Activated naive CD8-positive, alpha-beta T cell treated with anti-CD3 and anti-CD28 coated beads, Interleukin-2, amount 10 ng/mL, durations not matched to agents 7 days and 5 days (primary cell): ENCODE measurements at regions not wholly inside any gene's neighbourhood (a gene's known extent, or its start where the extent isn't known, plus 50 kb on each side); places are given as distances from the start of the nearest gene placed in this dataset.

Experiments used
- ATAC-seq: fragments of 150-1000 bp; cut with Tn5 transposase; one replicate; pipeline ENCODE4 v1.10.0; 2021; ENCODE audit warnings: low read depth, moderate library complexity
- POLR2A ChIA-PET: fragments of 350-600 bp; sonication (Branson Sonifier 250); formaldehyde crosslinking; loops from one replicate; lab custom pipeline; 2021; ENCODE audit warnings: antibody characterized with exemption; lab: Charles Lee
- DNase-seq: peaks from one replicate; pipeline ENCODE4 v3.0.0; 2021
- H3K27ac Mint-ChIP-seq: one replicate; pipeline ENCODE4 v1.8.0; 2022; ENCODE audit warnings: mild to moderate bottlenecking, mixed read lengths
- H3K27me3 Mint-ChIP-seq: one replicate; pipeline ENCODE4 v1.8.0; 2022; ENCODE audit warnings: mild to moderate bottlenecking, moderate library complexity, mixed read lengths
- H3K36me3 Mint-ChIP-seq: one replicate; pipeline ENCODE4 v1.8.0; 2021; ENCODE audit warnings: mild to moderate bottlenecking, mixed read lengths
- H3K4me1 Mint-ChIP-seq: one replicate; pipeline ENCODE4 v1.8.0; 2021; ENCODE audit warnings: mixed read lengths
- H3K4me3 Mint-ChIP-seq: one replicate; pipeline ENCODE4 v1.8.0; 2022; ENCODE audit warnings: mild to moderate bottlenecking, moderate library complexity, mixed read lengths
- H3K9me3 Mint-ChIP-seq: one replicate; pipeline ENCODE4 v1.8.0; 2021; ENCODE audit warnings: mixed read lengths

DNA sequence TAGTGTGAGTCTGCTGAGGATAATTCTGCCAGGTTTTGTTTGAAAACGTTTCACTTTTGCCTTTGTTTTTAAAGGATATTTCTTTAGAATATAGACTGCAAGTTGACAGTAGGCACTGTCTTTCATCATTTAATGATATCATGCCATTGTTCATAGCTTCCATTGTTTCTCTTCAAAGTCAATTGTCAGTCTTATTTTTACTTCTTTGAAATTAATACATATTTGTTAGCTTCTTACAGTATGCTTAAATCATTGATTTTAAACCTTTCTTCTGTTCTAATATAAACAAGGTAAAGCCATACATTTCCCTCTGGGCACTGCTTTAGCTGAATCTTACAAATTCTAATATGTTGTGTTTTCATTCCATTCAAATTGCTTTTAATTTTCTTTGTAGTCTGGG lies 62.3 kb upstream of the PARVA start:
- peaks cover 5% of the 10 kb centered on the region for H3K9me3 Mint-ChIP-seq
- H3K4me1 Mint-ChIP-seq, result peaks cover 4% of the 10 kb centered on the region
- no peak overlapping the region for H3K27ac Mint-ChIP-seq
- H3K36me3 Mint-ChIP-seq, result no peaks in the 10 kb centered on the region
- H3K4me3 Mint-ChIP-seq, result no peak overlapping the region
- DNase-seq, result no peak
- POLR2A ChIA-PET, result no interaction called here
- no peak for ATAC-seq
- peaks cover 9% of the 10 kb centered on the region for H3K27me3 Mint-ChIP-seq

DNA sequence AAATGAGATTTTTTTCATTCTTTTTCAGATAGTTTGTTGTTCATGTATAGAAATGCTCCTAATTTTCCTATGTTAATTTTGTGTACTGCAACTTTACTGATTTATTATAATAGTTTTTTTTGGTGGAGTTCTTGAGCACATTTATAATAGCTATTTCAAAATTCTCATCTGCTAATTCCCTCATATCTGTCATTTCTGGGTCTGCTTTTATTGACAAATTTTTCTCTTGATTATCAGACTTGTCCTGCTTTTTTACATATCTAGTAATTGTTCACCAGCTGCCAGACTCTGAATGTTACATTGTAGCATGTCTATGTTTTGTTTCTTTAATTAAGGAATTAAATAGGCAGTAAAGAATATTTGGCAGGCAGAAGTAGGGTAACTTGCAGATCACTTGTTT lies 60.9 kb upstream of the PARVA start:
- peaks cover 9% of the 10 kb centered on the region for H3K4me1 Mint-ChIP-seq
- POLR2A ChIA-PET, result no interaction called here
- no peak overlapping the region for H3K27ac Mint-ChIP-seq
- no peak overlapping the region for H3K4me3 Mint-ChIP-seq
- no peaks in the 10 kb centered on the region for H3K36me3 Mint-ChIP-seq
- DNase-seq, result no peak
- H3K27me3 Mint-ChIP-seq, result peaks cover 4% of the 10 kb centered on the region
- ATAC-seq, result no peak
- peaks cover 5% of the 10 kb centered on the region for H3K9me3 Mint-ChIP-seq

DNA sequence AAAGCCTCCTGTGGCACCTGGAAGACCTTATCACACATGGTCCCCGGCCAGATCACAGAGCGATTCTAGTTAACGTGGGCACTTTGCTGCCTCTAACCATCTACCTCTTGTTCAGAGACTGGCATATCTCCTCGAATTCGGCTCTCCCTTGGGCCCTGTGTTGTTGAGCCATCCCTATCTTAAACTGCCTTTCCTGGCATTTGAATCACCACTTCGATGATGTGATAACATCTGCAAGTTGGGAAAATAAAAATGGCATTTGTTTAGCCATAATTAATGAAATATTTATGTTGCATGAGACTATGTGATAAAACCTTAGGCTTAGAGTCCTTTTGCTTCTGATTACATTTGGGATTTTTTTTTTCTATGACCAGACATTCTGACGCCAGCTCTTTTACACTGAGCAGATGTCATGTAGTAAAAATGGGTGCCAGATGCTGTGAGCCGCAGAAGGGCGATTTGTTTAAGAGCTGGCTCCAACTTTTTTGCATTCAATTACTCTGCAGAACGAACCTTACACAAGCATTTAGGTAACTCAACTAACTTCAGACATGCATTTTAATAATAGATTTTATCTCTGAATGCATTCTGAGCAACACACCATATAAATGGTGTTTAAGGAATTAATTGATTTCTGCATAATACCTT lies 58.5 kb upstream of the PARVA start:
- H3K4me1 Mint-ChIP-seq, result peaks cover 13% of the 10 kb centered on the region
- H3K9me3 Mint-ChIP-seq, result peaks cover 5% of the 10 kb centered on the region
- no peak for DNase-seq
- ATAC-seq, result no peak
- no peak overlapping the region for H3K27ac Mint-ChIP-seq
- H3K27me3 Mint-ChIP-seq, result peaks cover 4% of the 10 kb centered on the region
- H3K4me3 Mint-ChIP-seq, result no peak overlapping the region
- POLR2A ChIA-PET, result no interaction called here
- no peaks in the 10 kb centered on the region for H3K36me3 Mint-ChIP-seq

DNA sequence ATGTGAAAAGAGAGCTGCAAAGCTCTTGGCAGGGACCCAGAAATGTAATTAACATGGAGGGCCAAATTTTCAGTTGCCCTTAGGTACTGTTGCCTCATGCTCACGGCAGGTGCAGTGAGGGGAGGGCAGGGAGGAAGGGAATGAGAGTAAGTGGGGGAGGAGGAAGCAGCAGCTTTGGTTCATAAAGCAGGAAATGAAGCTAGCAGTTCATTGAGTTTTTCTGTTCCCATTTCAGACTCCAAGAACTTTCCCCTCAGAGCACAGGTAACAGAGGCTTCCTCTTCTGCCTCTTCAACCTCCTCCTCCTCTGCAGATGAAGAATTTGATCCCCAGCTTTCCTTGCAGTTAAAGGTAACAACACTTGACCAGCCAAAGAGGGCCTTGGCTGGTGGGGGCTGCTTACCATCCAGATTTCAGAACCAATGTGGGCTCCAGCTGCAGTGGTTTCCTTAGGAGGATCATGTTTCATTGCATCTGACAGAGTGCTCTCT lies 57.9 kb upstream of the PARVA start:
- POLR2A ChIA-PET, result no interaction called here
- H3K4me1 Mint-ChIP-seq, result peaks cover 15% of the 10 kb centered on the region
- H3K36me3 Mint-ChIP-seq, result no peaks in the 10 kb centered on the region
- peaks cover 5% of the 10 kb centered on the region for H3K9me3 Mint-ChIP-seq
- DNase-seq, result no peak
- no peak for ATAC-seq
- H3K27me3 Mint-ChIP-seq, result peaks cover 4% of the 10 kb centered on the region
- no peak overlapping the region for H3K27ac Mint-ChIP-seq
- no peak overlapping the region for H3K4me3 Mint-ChIP-seq

DNA sequence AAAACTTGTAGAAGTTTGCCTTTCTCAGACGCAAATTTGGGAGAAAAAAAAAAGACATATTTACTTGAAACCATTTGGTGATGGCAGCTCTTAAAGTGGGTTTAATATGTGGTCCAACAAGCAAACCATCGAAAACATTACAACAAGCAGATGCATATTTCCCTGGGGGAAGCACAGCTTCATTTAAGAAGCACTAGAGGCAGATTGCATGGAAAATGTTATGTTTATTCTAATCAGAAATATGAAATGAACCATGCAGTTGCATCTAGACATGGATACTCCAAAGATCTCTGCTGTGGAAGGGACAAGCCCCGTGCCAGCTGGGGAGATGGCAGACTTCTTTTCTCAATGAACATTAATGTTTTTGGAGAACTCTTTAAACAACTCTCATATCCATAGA lies 57.4 kb upstream of the PARVA start:
- no peak overlapping the region for H3K27ac Mint-ChIP-seq
- H3K4me3 Mint-ChIP-seq, result no peak overlapping the region
- peaks cover 4% of the 10 kb centered on the region for H3K27me3 Mint-ChIP-seq
- DNase-seq (no peak), ATAC-seq (no peak)
- H3K9me3 Mint-ChIP-seq, result peaks cover 5% of the 10 kb centered on the region
- POLR2A ChIA-PET, result no interaction called here
- H3K36me3 Mint-ChIP-seq, result no peaks in the 10 kb centered on the region
- peaks cover 15% of the 10 kb centered on the region for H3K4me1 Mint-ChIP-seq

DNA sequence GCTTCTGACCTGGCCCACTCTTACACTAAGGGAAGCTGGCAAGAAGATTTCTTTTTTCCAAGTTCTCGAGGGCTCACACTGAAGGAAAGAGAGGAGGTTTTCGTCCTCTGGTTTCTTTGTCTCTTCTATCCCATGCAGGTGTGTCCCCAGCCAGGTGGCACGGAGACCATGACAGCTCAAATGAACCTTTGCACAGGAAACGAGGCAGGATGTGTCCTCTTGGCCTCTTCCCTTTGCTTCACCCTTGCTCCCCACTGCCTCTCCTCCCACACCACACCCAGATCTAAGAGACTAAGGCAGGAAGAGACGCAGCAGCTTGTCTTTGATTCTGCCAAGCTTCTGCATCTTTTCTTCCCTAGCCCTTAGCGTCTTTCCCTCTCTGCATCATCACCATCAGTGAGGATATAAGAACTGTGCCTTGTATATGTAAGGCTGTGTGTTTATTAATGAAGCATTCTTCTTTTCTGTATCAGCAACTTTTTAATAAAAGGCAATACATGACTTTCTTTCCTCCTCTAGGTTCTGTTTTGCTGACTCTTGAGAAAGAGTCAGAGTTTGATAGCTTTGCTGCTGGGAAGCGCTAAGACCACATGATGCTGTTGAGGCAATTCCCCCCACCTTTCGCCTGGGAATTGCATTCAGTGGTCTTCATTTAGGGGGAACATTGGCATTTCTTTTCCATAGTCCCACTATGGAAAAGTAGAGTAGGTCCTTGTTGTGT lies 56.0 kb upstream of the PARVA start:
- POLR2A ChIA-PET, result no interaction called here
- Mint-ChIP-seq H3K4me1 (peaks cover 15% of the 10 kb centered on the region), H3K27me3 (peaks cover 4% of the 10 kb centered on the region), H3K9me3 (peaks cover 5% of the 10 kb centered on the region), H3K27ac (no peak overlapping the region), H3K36me3 (no peaks in the 10 kb centered on the region), H3K4me3 (no peak overlapping the region)
- DNase-seq (no peak), ATAC-seq (peak; percentile 66)

- H3K9me3 Mint-ChIP-seq, result no peaks in the 10 kb centered on the region
- H3K4me1 Mint-ChIP-seq, result peaks cover 13% of the 10 kb centered on the region
- DNase-seq, result no peak
- no peak overlapping the region for H3K27ac Mint-ChIP-seq
- POLR2A ChIA-PET, result no interaction called here
- H3K4me3 Mint-ChIP-seq, result no peak overlapping the region
- no peaks in the 10 kb centered on the region for H3K36me3 Mint-ChIP-seq
- ATAC-seq, result no peak
- peaks cover 2% of the 10 kb centered on the region for H3K27me3 Mint-ChIP-seq
Observed at GRCh38 chr11:12324585-12324984, 52.8 kb upstream of the PARVA start.
